ENCODE measurements at regions not wholly inside any gene's neighbourhood (a gene's known extent, or its start where the extent isn't known, plus 50 kb on each side); places are given as distances from the start of the nearest gene placed in this dataset.

GRCh38 chr6:1053586-1053985 is 258.3 kb upstream of the FOXQ1 start:
- no peak for DNase-seq
- H3K27me3 ChIP-seq (ENCODE audit: control insufficient read depth, insufficient read depth, low read length), result no peaks in the 10 kb centered on the region

DNA sequence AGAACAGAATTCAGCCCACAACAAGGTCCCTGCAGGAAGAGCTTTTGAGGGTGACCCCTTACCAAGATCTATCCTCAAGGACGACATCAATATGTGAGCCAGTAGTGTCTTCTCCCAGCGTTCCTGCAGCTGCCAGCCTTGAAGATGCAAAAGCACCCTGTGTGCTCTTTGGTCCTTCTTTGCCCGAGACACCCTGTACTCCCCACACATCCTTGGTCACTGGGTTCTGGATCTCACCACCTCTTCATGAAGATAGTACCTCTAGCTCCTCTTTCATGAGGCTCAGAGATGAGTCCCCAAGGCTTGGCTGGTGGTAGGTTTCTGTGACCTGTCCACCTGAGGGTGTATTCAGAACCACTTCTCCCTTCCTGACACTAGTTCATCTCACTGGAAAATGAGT is 259.6 kb upstream of the FOXQ1 start:
- Histone ChIP-seq H3K4me3 (ENCODE audit: insufficient read depth, low read depth, low read length) (no peak overlapping the region), H3K27me3 (ENCODE audit: control insufficient read depth, insufficient read depth, low read length) (no peaks in the 10 kb centered on the region)
- no peak for DNase-seq

More at GRCh38 chr6:1053586-1053985, 258.3 kb upstream of the FOXQ1 start:
- Histone ChIP-seq H3K36me3 (replicated peaks; ENCODE audit: control insufficient read depth, insufficient read depth, low read length) (no peaks in the 10 kb centered on the region), H3K4me3 (ENCODE audit: insufficient read depth, low read depth, low read length) (no peak overlapping the region)

DNA sequence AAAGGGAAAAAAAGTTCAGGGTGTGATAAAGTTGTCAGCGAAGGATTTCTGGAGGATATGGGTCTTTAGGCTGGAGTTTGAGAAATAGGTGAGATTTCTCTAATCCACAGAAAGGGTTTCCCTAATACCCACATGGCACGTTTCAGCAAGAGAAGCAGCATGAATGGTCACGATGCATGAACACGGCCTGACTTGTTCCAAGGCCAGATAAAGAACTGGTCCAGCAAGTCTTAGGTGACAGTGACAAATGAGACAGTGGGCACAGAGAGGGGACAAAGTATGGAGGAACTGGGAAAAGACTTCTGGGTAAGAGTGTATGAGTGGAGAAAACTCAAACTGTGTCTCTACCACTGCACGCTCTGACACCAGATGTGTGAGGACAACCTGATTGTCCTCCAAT is 262.0 kb upstream of the FOXQ1 start:
- no peak for DNase-seq
- no peaks in the 10 kb centered on the region for H3K27me3 ChIP-seq (ENCODE audit: control insufficient read depth, insufficient read depth, low read length)
- H3K4me3 ChIP-seq (ENCODE audit: insufficient read depth, low read depth, low read length), result no peak overlapping the region
- no peaks in the 10 kb centered on the region for H3K36me3 ChIP-seq (replicated peaks; ENCODE audit: control insufficient read depth, insufficient read depth, low read length)

More for the DNA sequence above, 259.6 kb upstream of the FOXQ1 start:
- no peaks in the 10 kb centered on the region for H3K36me3 ChIP-seq (replicated peaks; ENCODE audit: control insufficient read depth, insufficient read depth, low read length)

- Histone ChIP-seq H3K27me3 (ENCODE audit: control insufficient read depth, insufficient read depth, low read length) (no peaks in the 10 kb centered on the region; the same call in 1 of the 2 replicates), H3K4me3 (ENCODE audit: insufficient read depth, low read depth, low read length) (no peak overlapping the region), H3K36me3 (replicated peaks; ENCODE audit: control insufficient read depth, insufficient read depth, low read length) (no peaks in the 10 kb centered on the region)
- no peak for DNase-seq
Observed at GRCh38 chr6:1049170-1049569, 262.7 kb upstream of the FOXQ1 start.

DNA sequence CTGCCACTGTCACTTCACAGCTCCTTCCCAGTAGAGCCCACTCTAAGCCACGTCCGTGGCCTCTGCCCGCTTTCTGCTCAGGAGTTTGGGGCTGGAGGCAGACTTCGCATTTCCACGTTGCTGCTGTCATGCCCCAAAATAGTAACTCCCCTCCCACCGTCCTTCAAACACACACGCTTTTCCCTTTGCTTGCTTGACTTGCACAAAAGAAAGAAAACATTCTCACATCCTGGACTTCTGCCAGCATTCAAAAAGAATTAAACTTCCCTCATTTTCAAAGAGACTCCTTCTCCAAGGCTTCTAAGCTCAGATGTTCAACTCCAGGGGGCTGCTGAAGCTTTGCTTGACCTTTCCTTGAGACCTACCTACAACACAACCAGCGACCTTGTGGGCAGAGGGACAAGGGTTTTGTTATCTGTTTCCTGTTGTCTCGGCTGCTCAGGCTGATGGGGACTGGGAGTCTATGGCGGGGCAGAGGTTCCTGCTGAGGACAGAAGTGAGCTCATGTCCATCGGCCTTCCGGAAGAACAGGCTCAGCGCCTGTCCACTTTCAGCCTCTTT is 263.8 kb upstream of the FOXQ1 start:
- no peak overlapping the region for H3K4me3 ChIP-seq (ENCODE audit: insufficient read depth, low read depth, low read length)
- no peaks in the 10 kb centered on the region; the same call in 1 of the 2 replicates for H3K27me3 ChIP-seq (ENCODE audit: control insufficient read depth, insufficient read depth, low read length)
- DNase-seq, result no peak

GRCh38 chr6:1045239-1045638 is 266.7 kb upstream of the FOXQ1 start:
- H3K4me3 ChIP-seq (ENCODE audit: insufficient read depth, low read depth, low read length), result no peak overlapping the region
- H3K27me3 ChIP-seq (ENCODE audit: control insufficient read depth, insufficient read depth, low read length), result no peaks in the 10 kb centered on the region; the same call in 1 of the 2 replicates
- no peak for DNase-seq
- H3K36me3 ChIP-seq (replicated peaks; ENCODE audit: control insufficient read depth, insufficient read depth, low read length), result no peaks in the 10 kb centered on the region

More for the DNA sequence above, 263.8 kb upstream of the FOXQ1 start:
- no peaks in the 10 kb centered on the region for H3K36me3 ChIP-seq (replicated peaks; ENCODE audit: control insufficient read depth, insufficient read depth, low read length)

- Histone ChIP-seq H3K36me3 (replicated peaks; ENCODE audit: control insufficient read depth, insufficient read depth, low read length) (no peaks in the 10 kb centered on the region), H3K4me3 (ENCODE audit: insufficient read depth, low read depth, low read length) (no peak overlapping the region), H3K27me3 (ENCODE audit: control insufficient read depth, insufficient read depth, low read length) (no peaks in the 10 kb centered on the region; the same call in 1 of the 2 replicates)
- no peak for DNase-seq
Observed at GRCh38 chr6:1044040-1044836, 267.7 kb upstream of the FOXQ1 start.

GRCh38 chr6:1043458-1043836 is 268.5 kb upstream of the FOXQ1 start:
- Histone ChIP-seq H3K27me3 (ENCODE audit: control insufficient read depth, insufficient read depth, low read length) (no peaks in the 10 kb centered on the region; the same call in 1 of the 2 replicates), H3K4me3 (ENCODE audit: insufficient read depth, low read depth, low read length) (no peak overlapping the region), H3K36me3 (replicated peaks; ENCODE audit: control insufficient read depth, insufficient read depth, low read length) (no peaks in the 10 kb centered on the region)
- DNase-seq, result no peak

DNA sequence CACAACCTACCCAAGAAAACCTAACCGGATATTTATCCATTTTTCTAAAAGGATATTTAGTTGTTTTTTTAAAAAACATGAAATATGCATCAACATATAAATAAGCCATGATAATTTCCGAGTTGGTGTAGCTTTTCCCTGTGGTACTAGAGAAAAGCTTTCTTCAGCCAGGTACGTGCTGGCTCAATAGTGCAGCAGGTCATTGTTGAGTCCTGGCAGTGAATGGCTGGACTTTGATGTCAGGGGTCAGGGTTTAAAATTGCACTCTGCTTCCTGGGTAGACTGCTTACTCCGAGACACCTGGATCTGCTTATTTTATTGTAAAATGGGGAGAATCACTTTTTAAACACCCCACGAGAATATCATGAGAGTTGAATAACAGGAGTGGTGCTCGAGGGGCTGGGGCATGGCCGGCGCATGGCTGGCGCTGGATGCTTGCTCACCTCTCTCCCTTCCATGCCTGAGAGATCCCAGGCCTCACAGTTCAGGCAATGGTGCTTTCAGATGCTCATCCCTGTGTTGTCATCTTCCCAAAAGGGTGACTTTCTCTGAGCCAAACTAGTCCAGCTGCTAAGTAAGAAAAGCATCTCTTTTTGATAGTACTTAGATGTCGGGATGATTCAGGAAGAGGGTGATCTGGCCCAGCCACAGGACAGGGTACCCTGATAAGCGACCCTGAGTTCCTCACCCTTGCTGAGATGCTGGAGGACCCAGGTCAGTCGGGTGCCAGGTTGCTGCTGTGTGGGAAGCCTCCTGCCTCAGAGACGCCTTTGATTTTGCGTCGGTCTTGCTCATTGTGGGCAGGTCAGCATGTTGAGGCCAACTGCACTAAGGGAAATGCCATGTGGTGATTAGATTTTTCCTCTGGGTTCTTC is 269.1 kb upstream of the FOXQ1 start:
- no peaks in the 10 kb centered on the region; the same call in 1 of the 2 replicates for H3K27me3 ChIP-seq (ENCODE audit: control insufficient read depth, insufficient read depth, low read length)
- H3K36me3 ChIP-seq (replicated peaks; ENCODE audit: control insufficient read depth, insufficient read depth, low read length), result no peaks in the 10 kb centered on the region
- no peak overlapping the region for H3K4me3 ChIP-seq (ENCODE audit: insufficient read depth, low read depth, low read length)
- DNase-seq, result no peak

DNA sequence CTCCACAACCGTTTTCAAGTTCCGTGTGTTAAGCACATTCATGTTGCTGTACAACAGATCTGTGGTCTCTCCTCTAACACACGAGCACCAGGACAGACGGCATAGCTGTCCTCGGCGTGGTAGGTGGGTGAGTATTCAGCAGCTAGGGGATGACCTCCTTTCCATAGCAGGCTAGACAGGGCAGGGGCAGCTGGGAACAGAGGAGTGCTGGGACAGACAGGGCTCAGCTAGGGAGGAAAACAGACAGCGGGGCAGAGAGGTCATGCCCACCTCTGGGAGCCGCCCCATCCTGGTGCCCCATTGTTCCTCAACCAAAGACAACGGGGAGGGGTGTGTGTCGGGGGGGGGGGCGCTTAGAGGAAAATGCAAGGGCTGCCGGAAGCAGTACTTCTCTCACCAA is 271.5 kb upstream of the FOXQ1 start:
- Histone ChIP-seq H3K27me3 (ENCODE audit: control insufficient read depth, insufficient read depth, low read length) (no peaks in the 10 kb centered on the region; the same call in 1 of the 2 replicates), H3K4me3 (ENCODE audit: insufficient read depth, low read depth, low read length) (no peak overlapping the region), H3K36me3 (replicated peaks; ENCODE audit: control insufficient read depth, insufficient read depth, low read length) (no peaks in the 10 kb centered on the region)
- no peak for DNase-seq

DNA sequence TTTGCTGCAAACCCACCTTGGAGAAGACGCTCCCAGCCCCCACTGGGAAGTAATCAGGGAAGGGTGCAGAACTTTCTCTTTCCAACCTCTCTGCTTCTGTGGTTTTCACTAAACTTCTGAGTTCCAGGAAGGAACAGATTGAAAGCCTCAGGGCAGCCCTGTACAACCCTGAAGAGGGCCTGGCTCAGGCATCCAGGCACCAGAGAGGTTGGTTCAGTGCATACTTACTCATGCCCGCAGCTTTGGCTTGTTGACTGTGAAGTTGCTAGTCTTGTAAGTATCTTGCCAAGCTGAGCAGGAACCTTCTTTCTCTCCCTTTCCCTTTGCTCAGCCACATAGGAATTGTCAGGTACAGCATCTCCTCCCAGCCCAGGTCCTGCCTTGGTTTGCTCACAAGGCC is 272.2 kb upstream of the FOXQ1 start:
- Histone ChIP-seq H3K4me3 (ENCODE audit: insufficient read depth, low read depth, low read length) (no peak overlapping the region), H3K36me3 (replicated peaks; ENCODE audit: control insufficient read depth, insufficient read depth, low read length) (no peaks in the 10 kb centered on the region), H3K27me3 (ENCODE audit: control insufficient read depth, insufficient read depth, low read length) (no peaks in the 10 kb centered on the region; the same call in 1 of the 2 replicates)
- DNase-seq, result no peak

GRCh38 chr6:1039191-1039590 is 272.7 kb upstream of the FOXQ1 start:
- Histone ChIP-seq H3K4me3 (ENCODE audit: insufficient read depth, low read depth, low read length) (no peak overlapping the region), H3K27me3 (ENCODE audit: control insufficient read depth, insufficient read depth, low read length) (no peaks in the 10 kb centered on the region; the same call in 1 of the 2 replicates), H3K36me3 (replicated peaks; ENCODE audit: control insufficient read depth, insufficient read depth, low read length) (no peaks in the 10 kb centered on the region)
- no peak for DNase-seq

- H3K4me3 ChIP-seq (ENCODE audit: insufficient read depth, low read depth, low read length), result no peak overlapping the region
- DNase-seq, result no peak
- no peaks in the 10 kb centered on the region; the same call in 1 of the 2 replicates for H3K27me3 ChIP-seq (ENCODE audit: control insufficient read depth, insufficient read depth, low read length)
- no peaks in the 10 kb centered on the region for H3K36me3 ChIP-seq (replicated peaks; ENCODE audit: control insufficient read depth, insufficient read depth, low read length)
Observed at GRCh38 chr6:1037430-1038202, 274.3 kb upstream of the FOXQ1 start.

GRCh38 chr6:1035401-1035800 is 276.5 kb upstream of the FOXQ1 start:
- Histone ChIP-seq H3K36me3 (replicated peaks; ENCODE audit: control insufficient read depth, insufficient read depth, low read length) (no peaks in the 10 kb centered on the region), H3K27me3 (ENCODE audit: control insufficient read depth, insufficient read depth, low read length) (no peaks in the 10 kb centered on the region; the same call in 1 of the 2 replicates), H3K4me3 (ENCODE audit: insufficient read depth, low read depth, low read length) (no peak overlapping the region)
- no peak for DNase-seq

Measured in H7 (cell line).